GM12878 (cell line): ENCODE measurements at regions not wholly inside any gene's neighbourhood (a gene's known extent, or its start where the extent isn't known, plus 50 kb on each side); places are given as distances from the start of the nearest gene placed in this dataset.

Experiments
- ATAC-seq: fragments of 200-7000 bp; cut with Tn5 transposase; 3 replicates; pipeline ENCODE4 v1.9.1; 2020; ENCODE audit warnings: mild to moderate bottlenecking, moderate library complexity
- BruUV-seq: library from RNA; stranded (reverse); fragments of 400-500 nt; replicated peaks from 2 replicates; lab custom pipeline; 2021; lab: Mats Ljungman, UMichigan
- CTCF ChIA-PET: fragments of 300-600 bp; sonication (Branson Sonifier 250); formaldehyde crosslinking; extraction: SDS; loops from one replicate; lab custom pipeline; 2021; ENCODE audit warnings: inconsistent platforms; lab: Yijun Ruan, JAX
- POLR2A ChIA-PET: fragments of 350-600 bp; formaldehyde crosslinking; extraction: SDS; loops from one replicate; lab custom pipeline; 2021; ENCODE audit warnings: inconsistent platforms; lab: Charles Lee
- RAD21 ChIA-PET: fragments of 300-600 bp; sonication (Branson Sonifier 250); formaldehyde crosslinking; loops from one replicate; lab custom pipeline; 2023; ENCODE audit warnings: antibody characterized with exemption; ENCODE audit not compliant: unreplicated experiment; lab: Charles Lee
- SMC1A ChIA-PET: fragments of 300-600 bp; sonication (Branson Sonifier 250); formaldehyde crosslinking; loops from one replicate; lab custom pipeline; 2023; ENCODE audit not compliant: unreplicated experiment, uncharacterized antibody; lab: Charles Lee
- DNase-seq: peaks from one replicate; pipeline ENCODE4 v3.0.0-alpha.2; 2011; ENCODE audit warnings: low read depth, low spot score
- FAIRE-seq: peaks from 3 replicates; lab custom pipeline; 2011; peaks lifted over from hg19 to GRCh38; lab: Jason Lieb, UNC
- H2AFZ ChIP-seq: 2 replicates; pipeline ENCODE4 v1.6.0; 2011; ENCODE audit warnings: low read depth, low read length, control low read depth; ENCODE audit not compliant: control insufficient read depth
- H3K27ac ChIP-seq: 2 replicates; pipeline ENCODE4 v1.5.1; 2011; ENCODE audit warnings: control low read depth; ENCODE audit not compliant: control insufficient read depth, insufficient read depth
- H3K27me3 ChIP-seq, 2 experiments: replicated peaks in 1 of 2; 2 replicates each; pipeline versions ENCODE4 v1.6.0 to v1.6.1; 2011; ENCODE audit warnings: low read length in 1 of 2; ENCODE audit not compliant: control insufficient read depth in 2 of 2, insufficient read depth in 2 of 2
- H3K36me3 ChIP-seq, 2 experiments: 2 replicates each; pipeline ENCODE4 v1.5.1; 2011; ENCODE audit warnings: low read length in 1 of 2; ENCODE audit not compliant: control insufficient read depth in 2 of 2, insufficient read depth in 2 of 2
- H3K4me1 ChIP-seq: 2 replicates; pipeline ENCODE4 v1.6.1; 2011; ENCODE audit warnings: mild to moderate bottlenecking, low read length, moderate library complexity, mixed read lengths; ENCODE audit not compliant: control insufficient read depth, insufficient read depth
- H3K4me2 ChIP-seq: 2 replicates; pipeline ENCODE4 v1.6.0; 2011; ENCODE audit warnings: control low read depth; ENCODE audit not compliant: control insufficient read depth, insufficient read depth
- H3K4me3 ChIP-seq: fragments of 200-600 bp; sonication (generic); 2 replicates; pipeline ENCODE4 v1.5.1; 2016
- H3K79me2 ChIP-seq: 2 replicates; pipeline ENCODE4 v1.6.0; 2011; ENCODE audit warnings: low read length; ENCODE audit not compliant: control insufficient read depth, insufficient read depth
- H3K9ac ChIP-seq: 2 replicates; pipeline ENCODE4 v1.8.0; 2011; ENCODE audit warnings: low read length, control low read depth, mixed read lengths; ENCODE audit not compliant: control insufficient read depth, insufficient read depth
- H3K9me3 ChIP-seq: replicated peaks from 3 replicates; pipeline ENCODE4 v1.5.1; 2011; ENCODE audit warnings: mild to moderate bottlenecking, low read length; ENCODE audit not compliant: control insufficient read depth, insufficient read depth
- H4K20me1 ChIP-seq: 2 replicates; pipeline ENCODE4 v1.6.0; 2011; ENCODE audit not compliant: control insufficient read depth, insufficient read depth
- CHD4 ChIP-seq: fragments of 200-600 bp; sonication (generic); IDR thresholded peaks from 2 replicates; pipeline ENCODE4 v1.6.1; 2016; ENCODE audit warnings: mild to moderate bottlenecking
- NFXL1 ChIP-seq: fragments of 450-650 bp; IDR thresholded peaks from 2 replicates; pipeline ENCODE4 v1.6.1; 2017; ENCODE audit warnings: antibody characterized with exemption, mild to moderate bottlenecking, borderline replicate concordance
- SMAD1 ChIP-seq: fragments of 450-650 bp; IDR thresholded peaks from 2 replicates; pipeline ENCODE4 v1.6.1; 2018; ENCODE audit warnings: mild to moderate bottlenecking, low read depth; ENCODE audit not compliant: partially characterized antibody
- WRNIP1 ChIP-seq: IDR thresholded peaks from 2 replicates; pipeline ENCODE4 v1.6.1; 2011; ENCODE audit warnings: low read depth, low read length, improper control_type of control experiment, borderline replicate concordance
- ZBED1 ChIP-seq: IDR thresholded peaks from 2 replicates; pipeline ENCODE4 v1.6.1; 2016; ENCODE audit warnings: borderline replicate concordance
- ZNF384 ChIP-seq: IDR thresholded peaks from 2 replicates; pipeline ENCODE4 v1.6.1; 2012; ENCODE audit warnings: low read depth, mild to moderate bottlenecking, low read length, improper control_type of control experiment, borderline replicate concordance
- in situ Hi-C: fragments of 300-500 bp; cut with MboI; formaldehyde crosslinking; loops from 9 replicates; pipeline ENCODE4 v1.14.3; 2018; ENCODE audit warnings: mixed read lengths
- intact Hi-C: fragments of 100-400 bp; cut with micrococcal nuclease; formaldehyde crosslinking; loops from one replicate; pipeline ENCODE4 v1.14.2; 2022; ENCODE audit not compliant: unreplicated experiment
- TF ChIP-seq, protein P1 (sequence below): fragments of 450-650 bp; formaldehyde crosslinking; IDR thresholded peaks from 2 replicates; pipeline ENCODE4 v1.4.0; 2022; ENCODE audit warnings: mild to moderate bottlenecking, moderate library complexity

DNA sequence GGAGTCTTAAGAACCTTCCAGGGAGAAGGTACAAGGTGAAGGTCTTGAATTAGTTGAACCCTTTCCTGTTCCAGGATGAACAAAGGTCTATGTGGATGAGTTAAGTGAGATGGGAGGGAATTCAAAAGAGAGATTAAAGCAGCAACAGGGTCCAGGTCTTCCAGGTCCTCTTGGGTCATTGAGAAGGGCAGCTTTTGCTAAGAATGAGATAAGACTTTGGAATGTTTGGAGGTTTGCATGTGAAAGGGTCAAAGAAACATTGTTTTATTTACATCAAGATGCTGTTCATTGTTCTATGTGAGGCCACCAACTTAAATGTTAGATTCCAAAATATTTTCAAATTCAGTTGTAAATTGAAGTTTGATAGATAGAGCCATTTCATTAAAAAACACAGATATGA is 463.9 kb downstream of the ANXA1 start:
- FAIRE-seq: no peak
- Histone ChIP-seq H3K9me3 (no peaks in the 10 kb centered on the region), H4K20me1 (no peaks in the 10 kb centered on the region), H3K9ac (no peak overlapping the region), H3K4me1 (no peaks in the 10 kb centered on the region), H3K79me2 (no peaks in the 10 kb centered on the region), H3K27ac (no peak overlapping the region), H3K4me2 (no peak overlapping the region), H3K27me3 (no peaks in the 10 kb centered on the region), H3K36me3 (no peaks in the 10 kb centered on the region), H3K4me3 (no peak overlapping the region), H2AFZ (no peak overlapping the region)
- intact Hi-C loops: no loop called here
- ATAC-seq: no peak
- CTCF ChIA-PET: interaction anchor here (0.7 kb wide), 1 partner anchor 104 kb away, joined by 3 read pairs; no protein-coding TSS in a partner anchor
- in situ Hi-C loops: loop anchor here (10.0 kb wide), 1 partner anchor 61 kb away; no protein-coding TSS in a partner anchor
- POLR2A ChIA-PET: no interaction called here
- DNase-seq: no peak
- BruUV-seq: no TSS peak
- RAD21 ChIA-PET: no interaction called here
- TF ChIP-seq, protein P1, sequence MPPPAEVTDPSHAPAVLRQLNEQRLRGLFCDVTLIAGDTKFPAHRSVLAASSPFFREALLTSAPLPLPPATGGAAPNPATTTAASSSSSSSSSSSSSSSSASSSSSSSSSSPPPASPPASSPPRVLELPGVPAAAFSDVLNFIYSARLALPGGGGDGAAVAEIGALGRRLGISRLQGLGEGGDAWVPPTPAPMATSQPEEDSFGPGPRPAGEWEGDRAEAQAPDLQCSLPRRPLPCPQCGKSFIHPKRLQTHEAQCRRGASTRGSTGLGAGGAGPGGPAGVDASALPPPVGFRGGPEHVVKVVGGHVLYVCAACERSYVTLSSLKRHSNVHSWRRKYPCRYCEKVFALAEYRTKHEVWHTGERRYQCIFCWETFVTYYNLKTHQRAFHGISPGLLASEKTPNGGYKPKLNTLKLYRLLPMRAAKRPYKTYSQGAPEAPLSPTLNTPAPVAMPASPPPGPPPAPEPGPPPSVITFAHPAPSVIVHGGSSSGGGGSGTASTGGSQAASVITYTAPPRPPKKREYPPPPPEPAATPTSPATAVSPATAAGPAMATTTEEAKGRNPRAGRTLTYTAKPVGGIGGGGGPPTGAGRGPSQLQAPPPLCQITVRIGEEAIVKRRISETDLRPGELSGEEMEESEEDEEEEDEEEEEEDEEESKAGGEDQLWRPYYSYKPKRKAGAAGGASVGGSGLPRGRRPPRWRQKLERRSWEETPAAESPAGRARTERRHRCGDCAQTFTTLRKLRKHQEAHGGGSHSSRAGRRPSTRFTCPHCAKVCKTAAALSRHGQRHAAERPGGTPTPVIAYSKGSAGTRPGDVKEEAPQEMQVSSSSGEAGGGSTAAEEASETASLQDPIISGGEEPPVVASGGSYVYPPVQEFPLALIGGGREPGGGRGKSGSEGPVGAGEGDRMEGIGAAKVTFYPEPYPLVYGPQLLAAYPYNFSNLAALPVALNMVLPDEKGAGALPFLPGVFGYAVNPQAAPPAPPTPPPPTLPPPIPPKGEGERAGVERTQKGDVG (CRISPR knock-in tag): no peak
- TF ChIP-seq ZNF384 (no peak), NFXL1 (no peak), SMAD1 (no peak), WRNIP1 (no peak), ZBED1 (no peak), CHD4 (no peak)
- SMC1A ChIA-PET: interaction anchor here (0.6 to 1.2 kb wide), 2 partner anchors 11 to 43 kb away, joined by 3 to 4 read pairs; no protein-coding TSS in a partner anchor
